ENCODE measurements at regions not wholly inside any gene's neighbourhood (a gene's known extent, or its start where the extent isn't known, plus 50 kb on each side); places are given as distances from the start of the nearest gene placed in this dataset.

DNA sequence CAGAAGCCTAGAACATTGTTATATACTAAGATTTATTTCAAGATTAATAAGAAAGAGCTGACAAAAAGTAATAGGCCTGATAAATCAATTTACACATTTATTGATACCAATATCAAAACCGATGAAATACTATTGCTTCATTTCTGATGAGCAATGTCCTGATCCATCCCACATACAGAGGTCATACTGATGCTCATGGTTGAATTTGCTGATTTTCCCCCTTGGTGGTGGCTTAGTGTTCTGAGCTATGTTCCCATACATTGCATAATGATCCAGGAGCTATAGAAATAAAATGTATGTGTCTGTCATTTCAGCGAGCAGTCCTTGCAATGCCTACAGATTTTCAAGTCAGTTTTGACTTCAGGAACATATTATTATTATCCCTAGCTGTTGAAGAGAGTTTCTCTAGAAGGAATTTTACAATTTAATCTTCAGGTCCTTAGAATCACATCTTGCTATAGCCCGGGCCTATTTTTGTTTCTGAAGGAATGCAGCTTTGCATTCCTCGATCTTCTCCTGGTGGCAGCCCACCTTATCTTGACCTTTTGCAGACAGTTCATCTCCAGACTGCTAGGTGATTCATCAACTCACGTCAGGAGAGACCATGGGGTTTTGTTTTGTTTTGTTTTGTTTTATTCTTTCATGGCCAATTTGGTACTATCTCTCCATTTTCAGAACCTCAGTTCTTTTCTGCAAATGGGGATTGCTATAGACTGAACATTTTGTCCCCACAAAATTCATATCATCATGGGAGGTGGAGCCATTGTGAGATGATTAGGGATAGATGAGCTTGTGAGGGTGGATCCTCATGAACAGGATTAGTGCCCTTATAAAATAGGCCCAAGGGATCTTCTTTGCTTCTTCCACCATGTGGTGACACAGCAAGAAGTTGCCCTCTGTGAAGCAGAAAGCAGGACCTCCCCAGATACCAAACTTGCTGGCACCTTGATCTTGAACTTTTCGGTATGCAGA is 465.6 kb upstream of the IGFBP3 start:
- no peak for TF ChIP-seq ZNF232 (CRISPR knock-in tag; IDR thresholded peaks at IDR 0.05)
- TF ChIP-seq, protein P1, sequence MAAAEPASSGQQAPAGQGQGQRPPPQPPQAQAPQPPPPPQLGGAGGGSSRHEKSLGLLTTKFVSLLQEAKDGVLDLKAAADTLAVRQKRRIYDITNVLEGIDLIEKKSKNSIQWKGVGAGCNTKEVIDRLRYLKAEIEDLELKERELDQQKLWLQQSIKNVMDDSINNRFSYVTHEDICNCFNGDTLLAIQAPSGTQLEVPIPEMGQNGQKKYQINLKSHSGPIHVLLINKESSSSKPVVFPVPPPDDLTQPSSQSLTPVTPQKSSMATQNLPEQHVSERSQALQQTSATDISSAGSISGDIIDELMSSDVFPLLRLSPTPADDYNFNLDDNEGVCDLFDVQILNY (CRISPR knock-in tag; IDR thresholded peaks at IDR 0.05) = no peak
- TF ChIP-seq, protein P2, sequence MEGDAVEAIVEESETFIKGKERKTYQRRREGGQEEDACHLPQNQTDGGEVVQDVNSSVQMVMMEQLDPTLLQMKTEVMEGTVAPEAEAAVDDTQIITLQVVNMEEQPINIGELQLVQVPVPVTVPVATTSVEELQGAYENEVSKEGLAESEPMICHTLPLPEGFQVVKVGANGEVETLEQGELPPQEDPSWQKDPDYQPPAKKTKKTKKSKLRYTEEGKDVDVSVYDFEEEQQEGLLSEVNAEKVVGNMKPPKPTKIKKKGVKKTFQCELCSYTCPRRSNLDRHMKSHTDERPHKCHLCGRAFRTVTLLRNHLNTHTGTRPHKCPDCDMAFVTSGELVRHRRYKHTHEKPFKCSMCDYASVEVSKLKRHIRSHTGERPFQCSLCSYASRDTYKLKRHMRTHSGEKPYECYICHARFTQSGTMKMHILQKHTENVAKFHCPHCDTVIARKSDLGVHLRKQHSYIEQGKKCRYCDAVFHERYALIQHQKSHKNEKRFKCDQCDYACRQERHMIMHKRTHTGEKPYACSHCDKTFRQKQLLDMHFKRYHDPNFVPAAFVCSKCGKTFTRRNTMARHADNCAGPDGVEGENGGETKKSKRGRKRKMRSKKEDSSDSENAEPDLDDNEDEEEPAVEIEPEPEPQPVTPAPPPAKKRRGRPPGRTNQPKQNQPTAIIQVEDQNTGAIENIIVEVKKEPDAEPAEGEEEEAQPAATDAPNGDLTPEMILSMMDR (IDR thresholded peaks at IDR 0.05) = no peak
